Colonic mucosa (tissue), 4 donors: ENCODE measurements at regions not wholly inside any gene's neighbourhood (a gene's known extent, or its start where the extent isn't known, plus 50 kb on each side); places are given as distances from the start of the nearest gene placed in this dataset.

Experiments used
- DNase-seq: peaks from one replicate; pipeline ENCODE4 v3.0.0-alpha.2; 2020
- H3K27ac ChIP-seq: fragments of 200-600 bp; one replicate; pipeline ENCODE4 v1.8.0; 2021
- H3K27me3 ChIP-seq: fragments of 200-600 bp; one replicate; pipeline ENCODE4 v1.8.0; 2021
- H3K36me3 ChIP-seq: fragments of 200-600 bp; one replicate; pipeline ENCODE4 v1.8.0; 2021
- H3K4me1 ChIP-seq: fragments of 200-600 bp; one replicate; pipeline ENCODE4 v1.8.0; 2021; ENCODE audit warnings: mild to moderate bottlenecking
- H3K4me3 ChIP-seq: fragments of 200-600 bp; one replicate; pipeline ENCODE4 v1.8.0; 2021
- H3K9ac ChIP-seq, 2 donors: one replicate each; pipeline ENCODE4 v1.7.0; 2013; ENCODE audit warnings: control low read depth in 2 of 2, low read depth in 2 of 2, low read length in 2 of 2
- H3K9me3 ChIP-seq: fragments of 200-600 bp; one replicate; pipeline ENCODE4 v1.8.0; 2021
- CTCF ChIP-seq: fragments of 200-600 bp; IDR thresholded peaks from one replicate; pipeline ENCODE4 v1.8.0; 2022; ENCODE audit warnings: antibody characterized with exemption, mild to moderate bottlenecking
- intact Hi-C: fragments of 100-400 bp; cut with DNase I; formaldehyde crosslinking; loops from one replicate; pipeline ENCODE4 v1.14.1; 2022
- donor health status: healthy.
- donor health status: DM: no; HTN: no; CAD: no.
- donor health status: DM: no; HTN: no; CAD: no.

GRCh38 chrX:132271311-132271778 is 52.1 kb upstream of the RAP2C start:
- Histone ChIP-seq H3K27me3 (no peaks in the 10 kb centered on the region), H3K9me3 (no peaks in the 10 kb centered on the region), H3K4me3 (no peak overlapping the region), H3K36me3 (no peaks in the 10 kb centered on the region), H3K27ac (no peak overlapping the region), H3K4me1 (no peaks in the 10 kb centered on the region), H3K9ac (no peak overlapping the region)
- intact Hi-C loops = no loop called here
- TF ChIP-seq CTCF = no peak
- no peak for DNase-seq

- DNase-seq = no peak
- no peak overlapping the region for H3K27ac ChIP-seq
Observed at GRCh38 chrX:132270699-132271098, 51.5 kb upstream of the RAP2C start.

GRCh38 chrX:132270021-132270420 is 50.8 kb upstream of the RAP2C start:
- Histone ChIP-seq H3K36me3 (no peaks in the 10 kb centered on the region), H3K27ac (no peak overlapping the region), H3K9me3 (no peaks in the 10 kb centered on the region), H3K27me3 (no peaks in the 10 kb centered on the region), H3K4me1 (no peaks in the 10 kb centered on the region), H3K9ac (no peak overlapping the region), H3K4me3 (no peak overlapping the region)
- no peak for DNase-seq
- no peak for TF ChIP-seq CTCF
- intact Hi-C loops = no loop called here

More at GRCh38 chrX:132270699-132271098, 51.5 kb upstream of the RAP2C start:
- no peaks in the 10 kb centered on the region for H3K9me3 ChIP-seq
- H3K4me1 ChIP-seq = no peaks in the 10 kb centered on the region
- H3K4me3 ChIP-seq = no peak overlapping the region
- no peak overlapping the region for H3K9ac ChIP-seq
- no peaks in the 10 kb centered on the region for H3K27me3 ChIP-seq
- intact Hi-C loops = no loop called here
- H3K36me3 ChIP-seq = no peaks in the 10 kb centered on the region
- TF ChIP-seq CTCF = no peak
